ENCODE measurements at regions not wholly inside any gene's neighbourhood (a gene's known extent, or its start where the extent isn't known, plus 50 kb on each side); places are given as distances from the start of the nearest gene placed in this dataset.

DNA sequence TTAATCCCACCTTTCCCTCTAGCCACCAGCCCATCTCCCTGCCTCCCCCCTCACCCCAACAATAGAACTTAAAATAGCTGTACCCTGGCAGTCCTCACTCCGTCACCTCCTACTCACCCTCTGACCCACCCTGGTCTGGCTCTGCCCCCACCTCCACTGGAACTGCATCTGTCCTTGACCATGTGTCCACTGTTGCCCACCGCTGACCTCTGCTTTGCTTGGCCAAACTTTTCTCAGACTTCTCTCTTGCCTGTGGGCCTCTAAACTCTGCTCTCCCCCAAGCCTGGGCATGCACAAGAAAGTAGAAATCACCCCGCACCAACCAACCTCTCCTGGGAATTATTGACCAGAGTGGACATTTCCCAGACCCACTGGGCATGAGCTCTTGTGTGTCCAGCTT, 169.8 kb downstream of the WSCD1 start:
- no peaks in the 10 kb centered on the region for H3K36me3 Mint-ChIP-seq
- no peak overlapping the region for H3K27ac Mint-ChIP-seq
- CTCF ChIA-PET: interaction anchor here (0.6 kb wide), 1 partner anchor 650 kb away, joined by 4 read pairs; no protein-coding TSS in a partner anchor
- peaks cover 10% of the 10 kb centered on the region for H3K27me3 Mint-ChIP-seq
- no peaks in the 10 kb centered on the region for H3K4me1 Mint-ChIP-seq
- no peak for DNase-seq
- no peaks in the 10 kb centered on the region for H3K9me3 Mint-ChIP-seq (ENCODE audit: low read depth)
- ATAC-seq: no peak
- H3K4me3 Mint-ChIP-seq: no peak overlapping the region

DNA sequence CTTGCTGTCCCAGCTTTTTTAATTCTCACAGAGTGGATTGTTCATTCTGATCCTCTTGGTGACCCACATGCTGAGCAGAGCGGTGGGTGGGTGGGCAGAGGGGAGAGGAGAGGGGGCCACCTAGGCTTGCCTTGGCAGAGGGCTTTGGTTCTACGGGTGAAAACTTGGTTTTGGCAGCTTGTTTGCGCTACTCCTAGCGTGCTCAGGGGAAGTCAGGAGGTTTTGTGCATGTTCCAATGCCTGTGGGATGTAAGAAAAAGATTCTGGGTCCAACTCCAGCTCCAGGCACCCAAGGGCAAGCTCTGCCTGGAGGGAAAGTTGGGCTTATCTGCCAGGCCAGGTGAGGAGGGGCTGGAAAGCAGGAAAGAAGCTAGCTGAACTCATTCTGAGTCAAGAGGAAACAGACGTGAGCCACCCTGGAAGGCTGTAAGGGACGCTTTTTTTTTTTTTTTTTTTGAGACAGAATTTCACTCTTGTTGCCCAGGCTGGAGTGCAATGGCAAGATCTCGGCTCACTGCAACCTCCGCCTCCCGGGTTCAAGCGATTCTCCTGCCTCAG, 169.1 kb downstream of the WSCD1 start:
- peaks cover 10% of the 10 kb centered on the region for H3K27me3 Mint-ChIP-seq
- no peaks in the 10 kb centered on the region for H3K4me1 Mint-ChIP-seq
- ATAC-seq (no peak), DNase-seq (no peak)
- CTCF ChIA-PET: no interaction called here
- no peak overlapping the region for H3K27ac Mint-ChIP-seq
- H3K9me3 Mint-ChIP-seq (ENCODE audit: low read depth): no peaks in the 10 kb centered on the region
- H3K4me3 Mint-ChIP-seq: no peak overlapping the region
- no peaks in the 10 kb centered on the region for H3K36me3 Mint-ChIP-seq

DNA sequence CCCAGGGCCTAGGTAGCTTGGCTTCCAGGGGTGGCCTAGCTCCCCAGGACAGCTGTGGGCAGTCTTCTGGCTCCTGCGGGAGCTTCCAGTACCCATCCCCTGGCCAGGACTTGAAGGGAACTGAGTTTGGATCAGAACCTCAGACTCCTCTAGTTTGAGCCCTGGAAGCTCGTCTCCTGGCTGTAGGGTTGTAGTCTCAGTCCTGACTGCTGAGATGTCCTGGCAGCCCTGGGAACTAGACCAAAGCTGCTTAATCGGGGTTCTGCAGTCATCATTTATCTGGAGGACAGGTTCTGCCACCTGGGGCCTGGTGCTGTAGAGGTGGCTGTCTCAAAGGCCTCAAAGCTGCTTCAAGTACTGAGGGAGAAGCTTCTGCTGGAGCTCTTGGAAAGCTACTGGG, 163.7 kb downstream of the WSCD1 start:
- no peaks in the 10 kb centered on the region for H3K9me3 Mint-ChIP-seq (ENCODE audit: low read depth)
- H3K4me1 Mint-ChIP-seq: no peaks in the 10 kb centered on the region
- no peaks in the 10 kb centered on the region for H3K36me3 Mint-ChIP-seq
- ATAC-seq: no peak
- H3K27me3 Mint-ChIP-seq: peaks cover 16% of the 10 kb centered on the region
- H3K4me3 Mint-ChIP-seq: no peak overlapping the region
- H3K27ac Mint-ChIP-seq: no peak overlapping the region
- DNase-seq: no peak
- CTCF ChIA-PET: no interaction called here

DNA sequence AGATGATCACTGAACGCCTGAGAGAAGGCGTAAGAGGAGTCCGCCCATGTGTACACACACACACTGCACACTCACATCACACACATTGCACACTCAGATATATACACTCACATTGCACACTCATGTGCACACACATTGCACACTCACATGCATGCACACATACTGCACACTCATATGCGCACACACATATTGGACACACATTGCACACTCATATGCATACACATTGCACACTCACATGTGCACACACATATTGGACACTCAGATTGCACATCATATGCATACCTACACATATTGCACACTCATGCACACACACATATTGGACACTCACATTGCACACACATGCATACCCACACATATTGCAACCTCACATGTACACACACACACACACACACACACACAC, 163.2 kb downstream of the WSCD1 start:
- peaks cover 15% of the 10 kb centered on the region for H3K27me3 Mint-ChIP-seq
- H3K9me3 Mint-ChIP-seq (ENCODE audit: low read depth): no peaks in the 10 kb centered on the region
- H3K27ac Mint-ChIP-seq: no peak overlapping the region
- H3K36me3 Mint-ChIP-seq: no peaks in the 10 kb centered on the region
- ATAC-seq: no peak
- DNase-seq: no peak
- no peak overlapping the region for H3K4me3 Mint-ChIP-seq
- CTCF ChIA-PET: no interaction called here
- H3K4me1 Mint-ChIP-seq: no peaks in the 10 kb centered on the region

DNA sequence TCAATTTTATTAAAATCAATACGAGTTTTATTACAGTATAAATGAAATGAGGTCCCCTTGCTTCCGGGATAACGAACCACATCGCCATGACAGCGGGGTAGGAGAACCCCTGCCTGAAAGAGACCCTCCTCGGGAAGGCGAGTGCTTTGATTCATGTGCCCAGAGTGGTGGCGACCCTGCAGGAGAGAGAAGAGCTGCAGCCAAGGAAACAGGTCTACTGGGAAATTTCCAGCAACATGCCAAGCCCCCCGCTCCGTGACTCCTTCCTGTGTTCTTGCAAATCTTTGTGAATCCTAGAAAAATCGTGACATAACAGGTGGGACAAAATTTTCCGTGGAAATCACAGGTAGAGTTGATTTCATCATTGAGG, 162.5 kb downstream of the WSCD1 start:
- Mint-ChIP-seq H3K36me3 (no peaks in the 10 kb centered on the region), H3K27me3 (peaks cover 11% of the 10 kb centered on the region), H3K27ac (no peak overlapping the region), H3K4me3 (no peak overlapping the region), H3K9me3 (ENCODE audit: low read depth) (no peaks in the 10 kb centered on the region), H3K4me1 (no peaks in the 10 kb centered on the region)
- ATAC-seq (no peak), DNase-seq (no peak)
- CTCF ChIA-PET: no interaction called here

DNA sequence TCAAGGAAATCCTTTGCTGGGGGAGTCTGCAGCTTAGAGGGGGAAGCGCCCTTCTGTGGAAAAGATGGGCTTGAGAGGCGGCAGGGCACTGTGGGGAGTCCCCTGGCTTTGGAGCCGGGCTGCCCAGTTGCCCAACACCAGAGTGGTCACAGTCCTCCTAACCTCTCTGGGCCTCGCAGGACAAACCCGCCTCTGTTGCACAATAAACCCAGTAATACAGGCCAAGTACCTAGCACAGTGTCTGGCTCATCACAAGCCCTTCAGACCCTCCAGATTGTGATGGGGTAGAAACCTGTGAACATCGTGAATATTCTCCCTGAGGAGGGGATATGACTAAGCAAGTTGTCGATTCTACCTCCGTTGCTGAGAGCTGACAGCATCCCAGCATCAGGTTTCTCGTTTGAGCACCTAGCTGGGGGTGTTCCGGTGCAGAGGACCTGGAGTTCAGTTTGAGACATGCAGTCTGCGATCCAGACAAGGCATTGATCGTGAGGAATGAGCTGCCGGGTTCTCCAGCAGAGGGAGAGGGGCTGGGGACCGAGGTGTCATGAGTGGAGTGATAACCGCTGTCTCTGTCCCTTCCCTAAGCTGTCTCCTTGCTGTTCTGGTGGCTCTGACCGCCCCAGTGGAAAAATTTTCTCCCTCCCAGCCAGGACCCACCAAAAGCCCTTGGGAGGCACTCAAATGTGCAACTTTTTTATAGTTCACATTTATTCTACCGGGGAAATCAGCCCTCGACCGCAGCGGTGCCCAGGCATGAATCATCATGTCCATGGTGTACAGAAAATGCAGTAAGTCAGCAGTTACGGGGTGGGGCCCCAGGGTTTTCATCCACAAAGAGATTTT, 161.9 kb downstream of the WSCD1 start:
- H3K4me1 Mint-ChIP-seq: no peaks in the 10 kb centered on the region
- ATAC-seq (no peak), DNase-seq (no peak)
- no peaks in the 10 kb centered on the region for H3K36me3 Mint-ChIP-seq
- no peak overlapping the region for H3K4me3 Mint-ChIP-seq
- peaks cover 9% of the 10 kb centered on the region for H3K27me3 Mint-ChIP-seq
- H3K27ac Mint-ChIP-seq: no peak overlapping the region
- H3K9me3 Mint-ChIP-seq (ENCODE audit: low read depth): no peaks in the 10 kb centered on the region
- CTCF ChIA-PET: no interaction called here

DNA sequence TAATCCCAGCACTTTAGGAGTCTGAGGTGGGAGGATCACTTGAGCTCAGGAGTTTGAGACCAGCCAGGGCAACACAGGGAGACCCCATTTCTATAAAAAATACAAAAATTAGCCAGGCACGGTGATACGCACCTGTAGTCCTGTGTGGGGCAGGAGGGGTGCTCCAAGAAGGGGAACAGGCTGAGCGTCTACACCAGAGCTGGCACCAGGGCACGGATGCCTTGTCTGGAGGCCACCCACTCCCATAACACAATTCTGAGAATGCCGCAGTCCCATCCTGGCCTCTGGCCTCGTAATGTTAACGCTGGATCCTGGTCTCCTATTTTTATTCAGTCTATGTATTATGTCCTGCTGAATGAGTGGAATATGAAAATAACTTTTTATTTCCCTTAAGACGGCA, 161.3 kb downstream of the WSCD1 start:
- Mint-ChIP-seq H3K27me3 (peaks cover 6% of the 10 kb centered on the region), H3K36me3 (no peaks in the 10 kb centered on the region), H3K9me3 (ENCODE audit: low read depth) (no peaks in the 10 kb centered on the region), H3K4me1 (no peaks in the 10 kb centered on the region), H3K27ac (no peak overlapping the region), H3K4me3 (no peak overlapping the region)
- CTCF ChIA-PET: no interaction called here
- ATAC-seq (no peak), DNase-seq (no peak)

DNA sequence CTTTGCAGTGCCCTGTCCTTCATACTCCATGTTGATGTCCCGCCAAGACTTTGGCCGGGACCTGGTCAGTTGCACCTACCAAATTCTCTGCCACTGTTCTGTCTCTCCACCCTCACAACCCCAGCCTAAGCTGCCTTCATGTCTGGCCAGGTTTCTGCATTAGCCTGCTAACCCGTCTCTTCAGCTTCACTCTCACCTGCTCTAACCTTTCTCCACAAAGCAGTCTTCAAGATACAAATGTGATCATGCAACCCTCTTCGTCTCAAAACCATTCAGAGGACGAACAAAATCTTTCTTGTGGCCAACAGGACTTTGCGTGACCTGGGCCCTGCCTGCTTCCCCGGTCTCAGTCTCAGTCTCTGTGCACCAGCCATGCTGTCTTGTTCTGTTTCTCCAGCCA, 148.2 kb downstream of the WSCD1 start:
- H3K4me1 Mint-ChIP-seq: peaks cover 5% of the 10 kb centered on the region
- DNase-seq: no peak
- peaks cover 2% of the 10 kb centered on the region for H3K9me3 Mint-ChIP-seq (ENCODE audit: low read depth)
- no peak overlapping the region for H3K27ac Mint-ChIP-seq
- no peak overlapping the region for H3K4me3 Mint-ChIP-seq
- peaks cover 32% of the 10 kb centered on the region for H3K27me3 Mint-ChIP-seq
- no peaks in the 10 kb centered on the region for H3K36me3 Mint-ChIP-seq
- ATAC-seq: no peak
- CTCF ChIA-PET: no interaction called here

DNA sequence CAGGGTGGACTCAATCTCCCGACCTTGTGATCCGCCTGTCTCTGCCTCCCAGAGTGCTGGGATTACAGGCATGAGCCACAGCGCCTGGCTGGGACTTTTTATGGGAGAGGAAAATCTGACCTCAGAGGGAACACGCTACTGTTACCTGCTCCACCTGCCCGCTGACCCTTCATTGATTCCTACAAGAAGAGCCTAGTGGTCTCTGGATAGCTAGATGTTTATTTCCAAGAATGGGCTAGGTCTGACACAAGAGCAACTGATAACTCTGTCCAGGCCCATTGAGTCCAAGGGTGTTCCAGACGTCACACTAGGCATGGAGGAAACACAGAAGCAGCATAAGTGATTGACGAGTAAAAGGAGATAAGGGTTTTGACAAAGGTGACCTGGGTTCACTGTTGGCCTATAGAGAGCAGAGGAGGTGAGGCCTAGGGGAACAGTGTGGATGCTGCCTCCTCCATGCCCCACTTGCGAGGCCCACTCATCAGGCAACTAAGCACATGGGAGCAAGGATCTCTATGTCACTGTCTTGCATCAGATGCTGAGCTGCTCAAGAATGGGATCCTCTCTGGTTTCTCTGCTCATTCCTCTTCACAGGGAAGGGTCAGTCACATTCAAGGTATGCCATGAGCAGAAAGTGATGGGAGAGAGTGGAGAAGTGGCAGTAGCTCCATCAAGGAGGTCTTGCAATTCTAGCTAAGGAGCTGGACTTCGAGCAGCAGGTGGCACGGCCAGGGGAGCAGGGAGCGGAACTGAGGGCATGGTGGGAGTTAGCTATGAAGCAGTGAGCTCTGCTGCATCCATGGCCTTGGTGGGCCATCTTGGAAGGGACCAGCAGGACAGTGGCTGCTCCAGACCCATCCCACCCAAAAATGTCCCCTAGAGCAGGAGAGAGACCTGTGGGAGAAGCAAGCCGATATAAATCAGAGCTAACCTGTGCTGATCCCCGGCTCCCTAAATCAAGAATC, 145.2 kb downstream of the WSCD1 start:
- CTCF ChIA-PET: no interaction called here
- Mint-ChIP-seq H3K9me3 (ENCODE audit: low read depth) (no peaks in the 10 kb centered on the region), H3K36me3 (no peaks in the 10 kb centered on the region), H3K27me3 (peaks cover 12% of the 10 kb centered on the region), H3K4me1 (no peaks in the 10 kb centered on the region), H3K27ac (no peak overlapping the region), H3K4me3 (no peak overlapping the region)
- no peak for ATAC-seq
- DNase-seq: no peak

DNA sequence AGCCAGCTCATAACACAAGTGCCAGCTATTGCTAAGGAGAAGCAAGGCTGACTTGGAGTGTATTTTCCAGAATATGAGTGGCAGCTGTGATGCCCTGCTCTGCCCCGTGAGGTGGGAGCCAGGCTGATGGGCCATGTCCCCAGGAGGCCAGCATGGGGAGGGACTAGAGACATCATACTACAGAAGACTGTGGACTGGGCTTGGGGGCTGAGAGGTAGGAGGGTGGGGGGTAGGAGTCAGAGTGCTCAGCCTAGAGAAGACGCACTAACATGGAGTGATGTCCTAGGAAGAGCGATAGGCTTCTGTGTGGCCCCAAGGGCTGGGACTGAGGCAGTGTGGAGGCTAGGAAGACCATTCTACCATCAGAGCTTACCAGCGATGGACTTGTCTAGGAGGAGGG, 143.7 kb downstream of the WSCD1 start:
- CTCF ChIA-PET: no interaction called here
- Mint-ChIP-seq H3K4me3 (no peak overlapping the region), H3K4me1 (no peaks in the 10 kb centered on the region), H3K9me3 (ENCODE audit: low read depth) (no peaks in the 10 kb centered on the region), H3K36me3 (no peaks in the 10 kb centered on the region), H3K27me3 (peaks cover 7% of the 10 kb centered on the region), H3K27ac (no peak overlapping the region)
- DNase-seq (no peak), ATAC-seq (no peak)

DNA sequence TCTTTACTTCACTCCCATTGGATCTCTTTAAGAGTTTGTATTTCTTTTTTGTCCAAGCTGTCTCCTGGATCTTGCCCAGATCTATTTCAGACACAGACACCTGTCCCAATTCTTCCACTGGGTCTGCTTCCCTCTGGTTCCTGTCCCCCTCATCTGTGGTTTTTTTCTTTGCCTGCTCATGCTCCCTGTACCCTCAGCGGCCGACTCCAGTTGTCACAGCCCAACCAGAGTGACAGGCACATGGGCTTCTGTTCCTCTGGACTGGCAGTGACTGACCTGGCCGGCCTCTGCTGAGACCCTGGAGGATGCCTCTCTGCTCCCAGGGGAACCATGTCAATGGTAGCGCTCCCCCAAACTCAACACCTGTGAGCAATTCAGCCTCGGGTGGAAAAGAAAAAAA, 142.6 kb downstream of the WSCD1 start:
- DNase-seq (no peak), ATAC-seq (no peak)
- H3K4me1 Mint-ChIP-seq: no peaks in the 10 kb centered on the region
- no peak overlapping the region for H3K27ac Mint-ChIP-seq
- H3K36me3 Mint-ChIP-seq: no peaks in the 10 kb centered on the region
- H3K9me3 Mint-ChIP-seq (ENCODE audit: low read depth): no peaks in the 10 kb centered on the region
- peaks cover 3% of the 10 kb centered on the region for H3K27me3 Mint-ChIP-seq
- no peak overlapping the region for H3K4me3 Mint-ChIP-seq
- CTCF ChIA-PET: no interaction called here

DNA sequence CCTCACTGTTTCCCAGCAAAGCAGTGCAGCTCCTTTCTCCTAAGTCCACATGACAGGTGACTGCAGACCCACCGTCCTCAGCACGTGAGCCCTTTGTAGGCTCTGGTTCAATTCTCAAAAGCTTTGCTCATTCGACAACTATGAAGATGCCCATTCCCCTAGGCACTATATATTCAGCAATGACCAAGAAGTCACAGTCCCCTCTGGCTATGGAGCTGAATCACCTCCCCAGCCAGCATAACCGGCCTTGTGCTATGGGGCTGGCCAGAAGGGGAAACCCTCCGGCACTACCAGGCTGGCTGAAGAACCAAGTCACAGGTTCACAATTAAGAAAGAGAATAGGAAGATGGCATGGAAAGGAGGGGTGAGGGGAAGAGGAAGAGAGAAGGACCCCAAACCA, 139.7 kb downstream of the WSCD1 start:
- H3K4me3 Mint-ChIP-seq: no peak overlapping the region
- CTCF ChIA-PET: no interaction called here

DNA sequence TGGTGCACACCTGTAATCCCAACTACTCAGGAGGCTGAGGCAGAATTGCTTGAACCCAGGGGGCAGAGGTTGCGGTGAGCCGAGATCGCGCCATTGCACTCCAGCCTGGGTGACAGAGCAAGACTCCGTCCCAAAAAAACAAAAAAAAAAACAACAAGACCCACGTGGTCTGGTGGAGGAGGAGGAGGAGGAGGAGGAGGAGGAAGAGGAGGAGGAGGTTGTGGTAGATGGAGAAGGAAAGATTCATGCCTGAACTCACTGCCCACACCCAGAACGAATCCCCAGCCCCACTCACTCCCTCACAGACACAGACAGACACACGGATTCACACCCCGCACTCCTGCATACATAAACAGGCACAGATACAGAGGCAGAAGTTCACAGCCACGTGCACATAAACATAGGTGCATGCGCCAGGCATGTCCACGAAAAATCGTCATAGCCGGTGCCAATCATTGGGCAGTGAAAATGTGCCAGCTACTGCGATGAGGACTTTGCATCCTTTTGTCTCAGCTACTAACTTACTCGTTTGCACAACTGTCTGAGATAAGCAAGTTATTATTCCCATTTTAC, 138.5 kb downstream of the WSCD1 start:
- no peaks in the 10 kb centered on the region for H3K9me3 Mint-ChIP-seq (ENCODE audit: low read depth)
- ATAC-seq (no peak), DNase-seq (no peak)
- no peak overlapping the region for H3K27ac Mint-ChIP-seq
- no peaks in the 10 kb centered on the region for H3K36me3 Mint-ChIP-seq
- no peak overlapping the region for H3K4me3 Mint-ChIP-seq
- CTCF ChIA-PET: no interaction called here
- H3K27me3 Mint-ChIP-seq: peaks cover 4% of the 10 kb centered on the region
- H3K4me1 Mint-ChIP-seq: no peaks in the 10 kb centered on the region

More for the DNA sequence above, 139.7 kb downstream of the WSCD1 start:
- Mint-ChIP-seq H3K9me3 (ENCODE audit: low read depth) (no peaks in the 10 kb centered on the region), H3K4me1 (no peaks in the 10 kb centered on the region), H3K36me3 (no peaks in the 10 kb centered on the region), H3K27me3 (no peaks in the 10 kb centered on the region), H3K27ac (no peak overlapping the region)
- ATAC-seq: no peak
- no peak for DNase-seq

Measured in activated CD8-positive, alpha-beta memory T cell treated with anti-CD3 and anti-CD28 coated beads, Interleukin-2, amount 10 ng/mL, durations not matched to agents 7 days and 5 days (primary cell).